Bronchial epithelial cell (primary cell): ENCODE measurements at regions not wholly inside any gene's neighbourhood (a gene's known extent, or its start where the extent isn't known, plus 50 kb on each side); places are given as distances from the start of the nearest gene placed in this dataset.

Source experiments
- DNase-seq: peaks from one replicate; pipeline ENCODE4 v3.0.0-alpha.2; 2010; ENCODE audit warnings: low read depth
- FAIRE-seq: peaks from 2 replicates; lab custom pipeline; 2011; peaks lifted over from hg19 to GRCh38; lab: Jason Lieb, UNC
- H3K27me3 ChIP-seq: 2 replicates; pipeline ENCODE4 v1.5.1; 2011; ENCODE audit warnings: low read length; ENCODE audit not compliant: control insufficient read depth, insufficient read depth
- H3K36me3 ChIP-seq: 2 replicates; pipeline ENCODE4 v1.5.1; 2011; ENCODE audit warnings: low read length; ENCODE audit not compliant: control insufficient read depth, insufficient read depth
- H3K4me3 ChIP-seq: 2 replicates; pipeline ENCODE4 v1.5.1; 2011; ENCODE audit warnings: mild to moderate bottlenecking, low read depth, low read length, control low read depth
- CTCF ChIP-seq: IDR thresholded peaks from 2 replicates; pipeline ENCODE4 v1.5.1; 2011; ENCODE audit warnings: mild to moderate bottlenecking, moderate library complexity, low read length, control low read depth, inconsistent platforms; ENCODE audit not compliant: insufficient read depth, severe bottlenecking

- DNase-seq, result peak; percentile 57
Measured at GRCh38 chr18:45557287-45557686, 58.0 kb upstream of the SLC14A2 start.

GRCh38 chr18:45557779-45558178, 57.5 kb upstream of the SLC14A2 start:
- Histone ChIP-seq H3K27me3 (no peaks in the 10 kb centered on the region), H3K36me3 (no peaks in the 10 kb centered on the region), H3K4me3 (no peak overlapping the region)
- no peak for TF ChIP-seq CTCF
- DNase-seq (no peak), FAIRE-seq (no peak)

More at GRCh38 chr18:45557287-45557686, 58.0 kb upstream of the SLC14A2 start:
- no peaks in the 10 kb centered on the region for H3K36me3 ChIP-seq
- TF ChIP-seq CTCF, result no peak
- H3K4me3 ChIP-seq, result no peak overlapping the region
- FAIRE-seq, result no peak
- peaks cover 2% of the 10 kb centered on the region for H3K27me3 ChIP-seq

GRCh38 chr18:45559258-45559657, 56.0 kb upstream of the SLC14A2 start:
- H3K36me3 ChIP-seq, result no peaks in the 10 kb centered on the region
- no peaks in the 10 kb centered on the region for H3K27me3 ChIP-seq
- no peak overlapping the region for H3K4me3 ChIP-seq
- FAIRE-seq (no peak), DNase-seq (no peak)
- no peak for TF ChIP-seq CTCF

- no peak overlapping the region for H3K4me3 ChIP-seq
- no peak for FAIRE-seq
- H3K36me3 ChIP-seq, result no peaks in the 10 kb centered on the region
- DNase-seq, result no peak
- no peaks in the 10 kb centered on the region for H3K27me3 ChIP-seq
- no peak for TF ChIP-seq CTCF
Measured at GRCh38 chr18:45560870-45561269, 54.4 kb upstream of the SLC14A2 start.

GRCh38 chr18:45562567-45563479, 52.5 kb upstream of the SLC14A2 start:
- TF ChIP-seq CTCF, result no peak
- no peak overlapping the region for H3K4me3 ChIP-seq
- FAIRE-seq (no peak), DNase-seq (no peak)
- H3K27me3 ChIP-seq, result no peaks in the 10 kb centered on the region
- H3K36me3 ChIP-seq, result no peaks in the 10 kb centered on the region
